MV-4-11 (cell line): ENCODE measurements at regions not wholly inside any gene's neighbourhood (a gene's known extent, or its start where the extent isn't known, plus 50 kb on each side); places are given as distances from the start of the nearest gene placed in this dataset.
"Not testable (repeated sequence)": the region's sequence is repeated elsewhere in the genome, so short reads cannot be mapped to it uniquely, and the experiment has no call there.

ENCODE experiments used
- DNase-seq: peaks from one replicate; lab custom pipeline; 2025; lab: John Stamatoyannopoulos, UW

GRCh38 chr12:125776212-125776611 lies 711.0 kb downstream of the AACS start:
- DNase-seq, result no peak

GRCh38 chr12:125786143-125786542 lies 720.9 kb downstream of the AACS start:
- DNase-seq, result no peak

GRCh38 chr12:125794401-125794800 lies 729.2 kb downstream of the AACS start:
- DNase-seq, result no peak

DNA sequence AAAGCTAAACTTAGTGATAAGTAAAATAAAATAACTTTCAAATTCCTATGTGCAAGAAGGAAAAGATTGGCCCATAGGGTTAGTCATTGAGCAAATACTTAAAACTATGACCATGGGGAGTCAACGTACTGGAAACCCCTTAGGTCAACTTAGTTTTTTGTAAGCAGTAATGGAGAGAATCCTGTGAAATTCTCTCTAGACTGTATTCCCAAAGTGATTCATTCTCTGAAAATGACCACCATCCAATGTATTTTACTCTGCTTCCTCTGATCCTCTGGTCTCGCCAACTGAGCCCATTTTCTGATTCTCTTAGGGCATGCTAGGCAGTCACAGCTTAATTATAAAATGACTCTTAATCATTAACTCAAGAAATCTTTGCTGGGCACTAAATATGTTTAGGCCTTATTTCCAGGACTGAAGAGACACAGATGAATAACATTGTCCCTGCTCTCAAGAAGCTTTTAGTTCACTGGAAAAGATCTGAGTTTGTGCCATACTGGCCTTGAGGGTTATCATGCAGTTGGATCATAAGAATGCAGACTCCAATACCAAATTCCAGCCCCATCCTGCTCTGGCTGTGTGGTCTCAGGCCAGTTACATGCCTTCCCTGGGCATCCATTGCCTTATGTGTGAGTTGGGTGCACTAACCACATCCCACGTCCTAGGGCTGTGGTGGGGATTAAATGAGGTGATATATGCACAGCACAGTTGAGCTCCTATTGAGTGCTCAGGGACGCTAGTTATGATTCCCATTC lies 732.4 kb downstream of the AACS start:
- no peak for DNase-seq

GRCh38 chr12:125804660-125805059 lies 739.4 kb downstream of the AACS start:
- no peak for DNase-seq

DNA sequence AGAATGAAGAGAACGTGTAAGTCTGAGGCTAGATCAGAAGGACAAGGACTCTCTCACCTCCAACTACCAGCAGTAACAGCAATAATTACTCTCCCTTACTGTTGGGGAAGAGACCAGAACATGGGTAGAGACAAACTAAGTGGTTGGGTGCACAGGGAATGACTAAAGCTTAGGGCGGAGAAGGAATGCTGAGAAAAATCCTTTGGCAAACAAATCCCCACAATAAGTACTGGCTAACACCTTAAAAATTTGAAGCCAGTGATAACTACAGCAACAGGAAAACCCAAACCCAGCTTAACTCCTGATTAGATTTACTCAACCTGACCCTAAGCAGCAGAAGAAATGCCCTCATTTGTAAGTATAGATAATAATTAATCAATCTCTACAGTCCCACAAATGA lies 759.0 kb downstream of the AACS start:
- no peak for DNase-seq

- no peak for DNase-seq
These were observed 770.6 kb downstream of the AACS start for GRCh38 chr12:125835852-125836251.

DNA sequence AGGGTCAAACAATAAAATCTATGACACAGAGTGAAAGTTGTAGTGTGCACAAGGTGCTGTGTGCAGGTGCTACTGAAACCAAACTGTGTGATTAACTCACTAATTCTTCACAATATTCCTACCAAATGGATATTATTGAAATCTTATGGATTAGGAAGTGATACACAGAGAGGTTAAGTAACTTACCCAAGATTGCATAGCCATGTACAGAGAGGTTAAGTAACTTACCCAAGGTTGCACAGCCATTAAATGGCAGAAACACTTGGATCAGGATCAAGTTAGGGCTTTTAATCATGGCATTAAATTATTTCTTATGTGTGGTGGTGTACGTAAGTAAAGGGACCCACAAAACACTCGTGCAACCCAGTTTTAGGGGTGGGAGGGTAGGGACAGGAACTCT lies 771.4 kb downstream of the AACS start:
- DNase-seq, result no peak

DNA sequence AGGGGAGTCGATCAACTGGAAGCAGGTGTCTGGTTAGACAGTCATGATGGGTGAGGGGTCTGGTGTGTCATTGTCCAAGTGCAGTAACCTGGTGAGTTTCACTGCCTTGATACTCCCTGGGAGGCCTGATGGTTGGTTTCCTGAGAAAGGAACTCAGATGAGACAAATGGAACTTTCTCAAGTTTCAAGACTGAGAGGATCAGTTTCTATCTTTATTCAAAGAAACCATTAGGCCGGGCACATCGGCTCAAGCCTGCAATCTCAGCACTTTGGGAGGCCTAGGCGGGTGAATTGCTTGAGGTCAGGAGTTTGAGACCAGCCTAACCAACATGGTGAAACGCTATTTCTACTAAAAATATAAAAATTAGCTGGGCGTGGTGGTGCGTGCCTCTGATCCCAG lies 776.1 kb downstream of the AACS start:
- DNase-seq, result no peak

DNA sequence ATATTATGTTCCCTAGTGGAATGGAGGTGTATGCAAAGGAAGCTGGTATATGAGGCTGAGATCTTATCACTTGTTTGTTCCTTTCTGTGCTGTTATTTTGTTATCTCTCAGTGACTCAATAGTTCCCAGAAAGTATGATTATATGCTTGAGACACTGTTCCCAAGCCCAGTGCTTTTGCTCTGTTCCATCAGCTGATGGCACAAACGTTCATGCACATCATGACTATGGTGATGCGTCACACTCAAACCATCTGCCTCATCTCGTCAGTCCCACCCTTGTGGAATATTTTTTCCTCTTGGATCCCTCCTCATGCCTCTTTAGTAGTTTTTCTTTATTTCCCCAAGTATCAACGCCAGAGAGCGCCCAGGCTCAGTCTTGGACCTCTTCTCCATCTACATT lies 786.9 kb downstream of the AACS start:
- no peak for DNase-seq

DNA sequence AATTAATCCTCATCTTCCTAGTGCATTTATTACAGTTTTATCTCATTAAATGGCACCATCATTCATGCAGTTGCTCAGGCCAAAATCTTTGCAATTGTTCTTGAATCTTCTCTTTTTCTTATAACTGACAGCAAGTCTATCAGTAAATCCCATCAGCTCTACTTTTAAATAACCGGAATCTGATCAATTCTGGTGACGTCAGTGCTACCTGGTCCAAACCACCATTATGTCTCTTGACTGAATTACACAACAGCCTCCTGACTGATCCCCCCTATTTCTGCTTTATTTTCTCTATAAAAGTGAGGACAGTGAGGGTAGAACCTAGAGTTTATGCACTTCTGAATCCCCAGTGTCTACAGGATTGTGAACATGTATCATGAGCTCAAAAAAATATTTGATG lies 787.4 kb downstream of the AACS start:
- no peak for DNase-seq

DNA sequence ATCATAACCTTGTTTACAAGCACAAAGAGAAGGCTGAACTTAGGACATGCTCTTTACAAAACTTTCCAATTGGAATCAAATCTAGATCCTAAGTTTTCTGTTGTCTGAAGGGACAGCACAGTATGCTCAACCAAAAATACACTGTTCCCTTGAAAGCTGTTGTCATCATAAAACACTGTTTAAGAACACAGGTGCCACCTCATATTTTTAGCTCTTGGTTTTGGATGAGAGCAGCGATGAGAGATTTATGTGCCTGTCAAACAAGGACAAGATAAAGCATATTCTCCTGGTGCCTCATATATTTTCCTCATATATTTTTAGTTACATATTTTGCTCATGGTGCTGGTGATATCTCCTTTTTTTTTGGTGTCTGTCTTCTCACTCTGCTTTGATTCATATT lies 788.4 kb downstream of the AACS start:
- DNase-seq, result no peak

DNA sequence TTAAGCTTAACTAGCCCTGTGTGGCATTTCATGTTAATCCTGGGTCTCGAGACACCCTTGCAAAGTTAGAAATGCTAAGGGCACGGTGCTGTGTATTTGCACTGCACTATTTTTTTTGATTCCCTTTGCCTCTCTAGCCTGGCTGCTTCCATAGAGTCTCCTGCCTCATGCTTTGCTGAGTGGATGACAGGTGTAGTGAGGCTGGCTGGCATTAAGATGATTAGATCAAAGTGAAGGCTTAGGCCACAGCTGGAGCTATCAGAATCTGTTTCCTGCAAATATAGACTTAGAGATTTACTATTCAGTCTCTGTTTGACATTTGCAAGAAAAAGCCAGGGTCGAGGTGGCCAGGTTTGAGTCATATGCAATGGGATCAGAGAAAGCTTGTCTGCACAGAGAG lies 791.1 kb downstream of the AACS start:
- no peak for DNase-seq

DNA sequence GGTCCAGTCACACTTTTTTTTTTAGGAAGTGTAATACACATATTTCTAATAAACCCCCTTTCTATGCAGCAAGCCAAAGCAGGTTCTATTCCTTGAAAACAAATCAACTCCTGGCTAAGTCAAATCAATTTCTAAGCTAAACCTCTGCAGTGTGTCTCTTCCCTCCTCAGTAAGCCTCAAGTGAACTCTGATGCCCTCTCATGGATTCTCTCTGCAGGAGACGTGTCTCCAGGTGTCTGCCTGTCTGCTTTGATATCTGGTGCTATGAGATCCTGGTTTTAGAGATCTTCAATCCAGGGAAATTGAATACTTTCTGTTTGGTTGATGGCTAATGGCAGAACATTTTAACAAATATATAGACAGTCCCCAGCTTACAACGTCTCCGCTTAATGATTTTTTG lies 791.7 kb downstream of the AACS start:
- DNase-seq, result no peak

DNA sequence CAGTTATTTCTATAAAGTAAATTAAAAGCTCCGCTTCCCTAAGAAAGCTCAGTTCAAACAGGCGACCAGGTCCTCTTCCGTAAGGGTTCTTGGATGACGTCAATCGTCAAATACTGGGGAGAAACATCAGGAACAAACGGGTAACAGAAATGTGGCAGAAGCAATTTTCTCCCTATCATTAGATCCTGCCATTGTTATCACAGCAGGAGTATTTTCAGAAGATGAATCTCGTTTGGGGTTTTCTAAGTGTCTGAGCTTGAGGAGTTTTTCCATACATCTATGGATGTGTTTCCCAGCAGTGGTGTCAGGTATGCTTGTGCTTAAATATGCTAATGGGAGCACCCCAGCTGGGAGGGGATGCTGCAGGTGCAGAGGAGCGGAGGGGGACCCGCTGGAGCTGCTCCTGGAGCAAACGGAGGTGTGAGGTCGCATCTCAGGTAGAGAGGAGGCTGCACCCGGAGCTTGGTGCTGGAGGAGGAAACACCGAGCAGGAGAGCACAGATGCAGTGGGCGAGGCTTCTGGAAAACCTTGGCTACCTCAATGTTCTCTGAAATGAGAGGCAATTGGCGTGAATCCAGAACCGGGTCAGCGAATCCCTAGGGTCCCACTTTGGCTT lies 795.5 kb downstream of the AACS start:
- no peak for DNase-seq

- no peak for DNase-seq
These were observed 796.4 kb downstream of the AACS start for GRCh38 chr12:125861299-125862281.

- not testable (repeated sequence) for DNase-seq
These were observed 800.0 kb downstream of the AACS start for GRCh38 chr12:125865236-125865635.

DNA sequence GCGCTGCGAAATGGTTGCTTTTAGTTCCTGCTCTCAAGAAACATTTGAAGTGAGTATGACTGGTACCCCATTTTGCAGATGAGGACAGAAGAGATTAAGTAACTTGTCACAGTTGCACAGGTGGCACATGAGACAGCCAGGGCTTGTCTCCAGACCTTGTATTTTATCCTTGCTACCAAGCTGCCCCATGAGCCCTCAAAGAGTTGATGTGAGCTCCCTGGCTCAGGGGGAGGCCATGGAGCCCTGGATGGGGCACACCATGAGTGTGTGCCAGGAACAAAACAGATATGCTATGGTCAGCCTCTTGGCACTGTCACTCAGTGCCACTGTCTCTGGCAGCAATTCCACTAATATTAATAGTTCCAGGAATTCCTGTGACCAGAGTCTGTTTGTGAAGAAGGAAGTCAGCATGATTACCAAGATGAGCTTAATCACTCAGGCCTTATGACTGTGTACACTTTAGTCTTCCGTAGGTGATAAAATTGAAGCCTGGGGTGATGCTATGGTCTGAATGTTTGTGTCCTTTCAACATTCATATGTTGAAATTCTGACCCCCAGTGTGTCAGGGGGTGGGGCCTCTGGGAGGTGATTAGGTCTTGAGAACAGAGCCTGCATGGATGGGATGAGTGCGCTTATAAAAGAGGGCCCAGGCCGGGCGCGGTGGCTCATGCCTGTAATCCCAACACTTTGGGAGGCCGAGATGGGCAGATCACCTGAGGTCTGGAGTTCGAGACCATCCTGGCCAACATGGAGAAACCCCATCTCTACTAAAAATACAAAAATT lies 806.8 kb downstream of the AACS start:
- no peak for DNase-seq

- no peak for DNase-seq
These were observed 807.8 kb downstream of the AACS start for GRCh38 chr12:125873016-125873415.

- no peak for DNase-seq
These were observed 813.2 kb downstream of the AACS start for GRCh38 chr12:125878483-125878882.

GRCh38 chr12:125882141-125882540 lies 816.9 kb downstream of the AACS start:
- no peak for DNase-seq

GRCh38 chr12:125888921-125889320 lies 823.7 kb downstream of the AACS start:
- no peak for DNase-seq
